ENCODE measurements at regions not wholly inside any gene's neighbourhood (a gene's known extent, or its start where the extent isn't known, plus 50 kb on each side); places are given as distances from the start of the nearest gene placed in this dataset.

GRCh38 chr14:82642425-82642824 lies 1108.8 kb upstream of the SEL1L start:
- Histone ChIP-seq H3K36me3 (ENCODE audit: insufficient read depth, low read length) (no peaks in the 10 kb centered on the region), H3K9me3 (ENCODE audit: control insufficient read depth in 1 of 2, insufficient read depth in 1 of 2, low read length in 2 of 2) (peaks cover 0 to 7% of the 10 kb centered on the region in 2 experiments), H3K4me3 (ENCODE audit: low read length) (no peak overlapping the region), H3K27me3 (ENCODE audit: control insufficient read depth in 1 of 2, insufficient read depth in 2 of 2, low read length in 2 of 2) (no peaks in the 10 kb centered on the region), H3K27ac (ENCODE audit: low read depth in 1 of 2, low read length in 2 of 2) (no peak overlapping the region), H3K4me1 (ENCODE audit: insufficient read depth, low read length) (no peaks in the 10 kb centered on the region)
- DNase-seq (peak in 4 of 14 experiments; percentile 2 to 20 (median 4)), ATAC-seq (ENCODE audit: poor library complexity) (no peak)
- H3K36me3 Mint-ChIP-seq (ENCODE audit: low read depth): no peaks in the 10 kb centered on the region
- no peaks in the 10 kb centered on the region for H3K4me1 Mint-ChIP-seq (ENCODE audit: low read depth)
- CTCF ChIA-PET: no interaction called here
- POLR2A ChIA-PET: no interaction called here
- H3K27ac Mint-ChIP-seq: no peak overlapping the region
- peaks cover 2% of the 10 kb centered on the region for H3K9me3 Mint-ChIP-seq
- no peaks in the 10 kb centered on the region for H3K27me3 Mint-ChIP-seq
- peak overlapping the region; percentile 48 for H3K4me3 Mint-ChIP-seq
- intact Hi-C loops (cut with DNase I, micrococcal nuclease): no loop called here
- no peak for TF ChIP-seq CTCF (IDR thresholded peaks at IDR 0.05)

DNA sequence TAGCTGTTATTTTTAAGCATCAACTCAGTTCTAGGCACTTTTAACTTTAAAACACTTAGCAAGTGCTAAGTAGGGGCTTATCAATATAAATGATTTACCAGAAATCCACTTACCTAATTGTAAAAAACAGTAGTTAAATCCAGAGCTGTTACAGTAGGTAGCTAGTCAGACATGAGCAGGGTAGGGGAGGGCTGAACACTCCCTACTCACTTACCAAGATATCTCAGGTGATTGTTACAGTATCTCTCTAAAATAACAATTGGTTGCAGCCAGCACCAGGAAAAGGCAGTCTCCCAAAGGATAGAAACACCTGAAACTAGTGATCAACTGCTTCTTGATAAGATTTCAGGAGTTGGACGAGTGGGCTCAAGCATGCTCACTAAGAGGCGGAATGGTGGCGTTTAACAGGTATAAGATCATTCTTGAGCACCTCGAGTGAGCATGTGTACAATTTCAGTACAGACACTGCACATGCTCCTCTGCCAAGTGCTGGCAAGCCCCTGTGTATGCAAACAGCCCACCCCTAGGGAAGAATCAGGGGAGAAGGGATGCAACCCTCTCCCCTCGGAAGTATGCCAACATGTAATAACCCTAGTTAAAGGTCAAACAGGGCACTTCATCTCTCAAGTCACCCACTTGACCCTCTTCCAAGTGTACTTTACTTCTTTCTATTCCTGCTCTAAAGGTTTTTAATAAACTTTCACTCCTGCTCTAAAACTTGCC lies 1113.6 kb upstream of the SEL1L start:
- H3K27me3 Mint-ChIP-seq: no peaks in the 10 kb centered on the region
- ChIA-PET POLR2A (no interaction called here), CTCF (no interaction called here)
- no peak overlapping the region for H3K27ac Mint-ChIP-seq
- no peak overlapping the region for H3K4me3 Mint-ChIP-seq
- H3K27me3 ChIP-seq (ENCODE audit: control insufficient read depth in 1 of 2, insufficient read depth in 2 of 2, low read length in 2 of 2): no peaks in the 10 kb centered on the region
- ATAC-seq (ENCODE audit: poor library complexity) (no peak), DNase-seq (no peak)
- TF ChIP-seq CTCF (IDR thresholded peaks at IDR 0.05): no peak
- no peaks in the 10 kb centered on the region for H3K36me3 ChIP-seq (ENCODE audit: insufficient read depth, low read length)
- H3K4me1 Mint-ChIP-seq (ENCODE audit: low read depth): no peaks in the 10 kb centered on the region
- peaks cover 4% of the 10 kb centered on the region for H3K9me3 Mint-ChIP-seq
- no peak overlapping the region for H3K27ac ChIP-seq (ENCODE audit: low read depth in 1 of 2, low read length in 2 of 2)
- intact Hi-C loops (cut with DNase I, micrococcal nuclease): no loop called here
- no peaks in the 10 kb centered on the region for H3K4me1 ChIP-seq (ENCODE audit: insufficient read depth, low read length)
- H3K9me3 ChIP-seq (ENCODE audit: control insufficient read depth in 1 of 2, insufficient read depth in 1 of 2, low read length in 2 of 2): peaks cover 0 to 8% of the 10 kb centered on the region in 2 experiments
- H3K36me3 Mint-ChIP-seq (ENCODE audit: low read depth): no peaks in the 10 kb centered on the region
- no peak overlapping the region for H3K4me3 ChIP-seq (ENCODE audit: low read length)

DNA sequence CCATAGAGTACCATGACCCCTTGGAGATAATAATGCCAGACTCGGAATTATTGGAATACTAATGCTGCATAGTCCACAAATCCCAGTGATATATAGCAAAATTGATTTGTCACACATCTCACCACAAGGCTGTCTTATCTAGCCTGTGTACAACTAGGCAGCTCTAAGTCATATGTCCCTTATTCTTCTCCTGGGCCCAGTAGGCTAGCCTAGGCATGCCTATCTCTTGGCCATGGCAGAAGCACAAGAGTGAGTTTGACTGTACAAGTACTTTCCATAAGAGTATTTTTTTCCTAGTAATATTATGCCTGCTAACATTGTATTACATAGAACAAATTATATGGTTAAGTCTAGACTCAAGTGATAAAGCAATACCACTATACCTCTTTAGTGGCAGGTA lies 1122.1 kb upstream of the SEL1L start:
- ATAC-seq (ENCODE audit: poor library complexity): no peak
- Histone ChIP-seq H3K36me3 (ENCODE audit: insufficient read depth, low read length) (no peaks in the 10 kb centered on the region), H3K9me3 (ENCODE audit: control insufficient read depth in 1 of 2, insufficient read depth in 1 of 2, low read length in 2 of 2) (peaks cover 0 to 5% of the 10 kb centered on the region in 2 experiments), H3K4me3 (ENCODE audit: low read length) (no peak overlapping the region), H3K27me3 (ENCODE audit: control insufficient read depth in 1 of 2, insufficient read depth in 2 of 2, low read length in 2 of 2) (no peaks in the 10 kb centered on the region), H3K4me1 (ENCODE audit: insufficient read depth, low read length) (no peaks in the 10 kb centered on the region), H3K27ac (ENCODE audit: low read depth in 1 of 2, low read length in 2 of 2) (no peak overlapping the region)
- H3K27me3 Mint-ChIP-seq: no peaks in the 10 kb centered on the region
- no peaks in the 10 kb centered on the region for H3K36me3 Mint-ChIP-seq (ENCODE audit: low read depth)
- ChIA-PET CTCF (no interaction called here), POLR2A (no interaction called here)
- no peak overlapping the region for H3K4me3 Mint-ChIP-seq
- TF ChIP-seq CTCF (IDR thresholded peaks at IDR 0.05): no peak
- DNase-seq: no peak
- H3K27ac Mint-ChIP-seq: no peak overlapping the region
- no peaks in the 10 kb centered on the region for H3K9me3 Mint-ChIP-seq
- intact Hi-C loops (cut with DNase I, micrococcal nuclease): no loop called here
- no peaks in the 10 kb centered on the region for H3K4me1 Mint-ChIP-seq (ENCODE audit: low read depth)

Measured in CD4-positive, alpha-beta T cell (primary cell).